K562 (cell line): ENCODE measurements at regions not wholly inside any gene's neighbourhood (a gene's known extent, or its start where the extent isn't known, plus 50 kb on each side); places are given as distances from the start of the nearest gene placed in this dataset.

Experiments
- ATF3 ChIP-seq, 2 experiments: fragments of 450-650 bp in 1 of 2; sonication (generic) in 1 of 2; formaldehyde crosslinking in 1 of 2; IDR thresholded peaks in 1 of 2; conservative IDR thresholded peaks in 1 of 2; 2 replicates each; pipeline versions ENCODE4 v1.6.1 to v1.8.1; 2016 to 2023; ENCODE audit warnings: mild to moderate bottlenecking in 2 of 2, moderate library complexity in 2 of 2, inconsistent platforms in 1 of 2, missing genetic modification reagents in 1 of 2
- CBX8 ChIP-seq: fragments of 200-600 bp; sonication (generic); IDR thresholded peaks from 2 replicates; pipeline ENCODE4 v1.6.1; 2012; ENCODE audit warnings: borderline replicate concordance, mixed run types, low read depth, mild to moderate bottlenecking, moderate library complexity, mixed read lengths, low read length, control low read depth, inconsistent platforms; ENCODE audit not compliant: poor library complexity, severe bottlenecking; ENCODE audit errors: extremely low read depth
- CLOCK ChIP-seq: fragments of 250-450 bp; sonication (Bioruptor Pico); IDR thresholded peaks from 2 replicates; pipeline ENCODE4 v1.4.0; 2020; ENCODE audit warnings: mild to moderate bottlenecking, moderate library complexity, borderline replicate concordance
- E2F1 ChIP-seq: sonication (generic); formaldehyde crosslinking; IDR thresholded peaks from 2 replicates; pipeline ENCODE4 v1.8.1; 2023; ENCODE audit warnings: mild to moderate bottlenecking, missing genetic modification reagents, moderate library complexity
- JUND ChIP-seq, 2 experiments: IDR thresholded peaks; 2 replicates in 1 of 2; 3 replicates in 1 of 2; pipeline ENCODE4 v1.6.1; 2011; ENCODE audit warnings: borderline replicate concordance in 2 of 2, low read depth in 2 of 2, low read length in 2 of 2, improper control_type of control experiment in 1 of 2, missing biosample characterization in 1 of 2, missing genetic modification characterization in 1 of 2, missing genetic modification reagents in 1 of 2
- NONO ChIP-seq, 2 experiments: fragments of 200-400 bp in 1 of 2; fragments of 450-650 bp in 1 of 2; formaldehyde crosslinking in 1 of 2; IDR thresholded peaks; 2 replicates each; pipeline ENCODE4 v1.6.1; 2017; ENCODE audit warnings: low read depth in 2 of 2, mild to moderate bottlenecking in 2 of 2, moderate library complexity in 2 of 2, low read length in 1 of 2
- ZBTB7A ChIP-seq: IDR thresholded peaks from 2 replicates; pipeline ENCODE4 v1.6.1; 2011; ENCODE audit warnings: low read depth, mild to moderate bottlenecking, low read length, moderate library complexity, borderline replicate concordance; ENCODE audit not compliant: control insufficient read depth

- TF ChIP-seq JUND (IDR thresholded peaks at IDR 0.05; ENCODE audit: borderline replicate concordance, low read depth, low read length): no peak
- no peak for TF ChIP-seq JUND (tag; IDR thresholded peaks at IDR 0.05; ENCODE audit: borderline replicate concordance, low read depth, low read length)
- no peak for TF ChIP-seq CBX8
- no peak for TF ChIP-seq E2F1
- no peak for TF ChIP-seq CLOCK (CRISPR knock-in tag)
- no peak for TF ChIP-seq NONO (IDR thresholded peaks at IDR 0.05; ENCODE audit: low read depth in 2 of 2, low read length in 1 of 2)
- no peak for TF ChIP-seq ZBTB7A
- no peak for TF ChIP-seq ATF3 (IDR thresholded peaks at IDR 0.05)
- no peak for TF ChIP-seq ATF3 (CRISPR knock-in tag; conservative IDR thresholded peaks at IDR 0.05)
Observed at GRCh38 chr22:48591286-48592065, 1236.2 kb downstream of the BRD1 start.
